ENCODE measurements at regions not wholly inside any gene's neighbourhood (a gene's known extent, or its start where the extent isn't known, plus 50 kb on each side); places are given as distances from the start of the nearest gene placed in this dataset.

DNA sequence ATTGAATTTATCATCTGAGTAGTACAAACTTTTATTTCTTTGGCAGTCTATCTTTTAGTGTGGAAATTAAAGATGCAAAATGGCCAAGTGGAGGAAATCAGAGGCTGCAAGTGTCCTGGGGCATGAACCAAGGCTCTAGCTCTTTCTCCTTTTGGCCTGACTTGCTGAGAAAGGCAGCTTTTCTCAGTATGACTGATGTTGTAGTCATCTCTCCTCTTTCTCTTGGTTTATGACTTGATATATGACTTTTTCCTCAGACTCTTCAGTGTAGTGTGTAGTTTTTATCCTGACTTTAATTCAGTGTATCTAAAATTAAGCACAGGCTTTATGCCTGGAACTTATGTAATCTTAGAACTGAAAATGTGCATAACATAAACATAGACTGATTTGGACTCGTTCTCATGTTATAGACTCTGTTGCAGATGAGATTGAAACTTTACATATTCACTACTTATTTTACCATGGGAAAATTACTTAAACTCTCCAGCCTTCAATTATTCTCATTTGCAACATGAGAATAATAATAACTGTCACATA is 65.7 kb downstream of the SLITRK5 start:
- no peak overlapping the region for H3K4me3 Mint-ChIP-seq
- no peaks in the 10 kb centered on the region for H3K36me3 Mint-ChIP-seq
- DNase-seq (ENCODE audit: low spot score) (no peak), ATAC-seq (no peak)
- H3K27ac Mint-ChIP-seq, result no peak overlapping the region
- peaks cover 6% of the 10 kb centered on the region for H3K9me3 Mint-ChIP-seq
- H3K27me3 Mint-ChIP-seq, result no peaks in the 10 kb centered on the region
- no peaks in the 10 kb centered on the region for H3K4me1 Mint-ChIP-seq (ENCODE audit: low read depth in 2 of 2)

DNA sequence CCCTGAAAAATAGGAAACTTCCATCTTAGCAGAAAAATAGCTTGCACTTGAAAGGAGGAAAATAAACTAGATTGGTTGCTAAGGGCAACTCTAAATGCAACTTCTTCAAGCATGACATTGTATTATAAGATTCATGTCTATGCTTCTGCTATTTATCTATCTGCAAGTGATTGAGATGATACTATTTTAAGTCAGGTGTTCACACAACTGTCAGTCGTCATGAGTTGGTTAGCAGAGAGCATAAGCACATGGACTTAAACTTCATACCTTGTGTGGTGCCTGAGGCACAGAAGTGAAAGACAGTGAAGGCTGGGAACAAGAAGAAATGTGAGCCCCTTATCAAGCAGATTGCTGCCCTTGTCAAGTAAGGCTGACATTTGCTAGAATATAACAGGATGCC is 82.9 kb downstream of the SLITRK5 start:
- no peak overlapping the region for H3K27ac Mint-ChIP-seq
- H3K9me3 Mint-ChIP-seq, result no peaks in the 10 kb centered on the region
- ATAC-seq (no peak), DNase-seq (ENCODE audit: low spot score) (no peak)
- no peaks in the 10 kb centered on the region for H3K4me1 Mint-ChIP-seq (ENCODE audit: low read depth in 2 of 2)
- no peaks in the 10 kb centered on the region for H3K27me3 Mint-ChIP-seq
- no peaks in the 10 kb centered on the region for H3K36me3 Mint-ChIP-seq
- H3K4me3 Mint-ChIP-seq, result no peak overlapping the region

DNA sequence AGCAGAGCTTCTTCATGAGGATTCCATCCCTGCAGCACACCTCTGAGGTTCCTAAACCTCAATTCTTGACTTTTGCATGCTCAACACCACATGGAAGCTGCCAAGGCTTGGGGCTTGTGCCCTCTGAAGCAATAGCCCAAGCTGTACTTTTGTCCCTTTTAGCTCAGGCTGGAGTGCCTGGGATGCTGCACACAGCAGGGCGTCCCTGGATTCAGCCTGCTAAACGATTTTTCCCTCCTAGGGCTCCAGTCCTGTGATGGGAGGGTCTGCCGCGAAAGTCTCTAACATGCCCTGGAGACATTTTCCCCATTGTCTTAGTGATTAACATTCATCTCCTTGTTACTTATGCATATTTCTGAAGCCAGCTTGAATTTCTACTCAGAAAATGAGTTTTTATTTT is 98.3 kb downstream of the SLITRK5 start:
- Mint-ChIP-seq H3K27ac (no peak overlapping the region), H3K4me1 (ENCODE audit: low read depth in 2 of 2) (no peaks in the 10 kb centered on the region), H3K4me3 (no peak overlapping the region), H3K36me3 (no peaks in the 10 kb centered on the region), H3K27me3 (no peaks in the 10 kb centered on the region), H3K9me3 (peaks cover 5% of the 10 kb centered on the region)
- no peak for DNase-seq (ENCODE audit: low spot score)
- no peak for ATAC-seq

DNA sequence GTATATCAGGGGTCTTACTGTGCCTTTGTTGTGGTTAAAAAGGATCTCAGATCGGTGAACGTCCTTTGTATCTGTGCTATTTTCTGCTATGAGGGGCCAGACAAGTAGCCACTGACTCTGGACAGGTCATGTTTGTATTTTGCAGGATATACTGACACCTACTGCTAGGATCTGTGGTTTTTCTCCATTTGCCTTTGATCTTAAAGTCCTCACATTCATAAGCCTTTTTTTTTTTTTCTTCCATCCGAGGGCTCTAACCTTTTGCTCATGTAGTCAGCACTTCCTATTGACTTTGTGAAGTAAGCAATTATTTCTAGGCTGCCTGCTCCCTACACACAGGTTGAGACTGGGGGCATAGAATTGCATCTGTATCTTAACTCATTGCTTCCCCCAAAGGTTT is 106.2 kb downstream of the SLITRK5 start:
- no peak for DNase-seq (ENCODE audit: low spot score)
- ATAC-seq, result no peak
- no peaks in the 10 kb centered on the region for H3K36me3 Mint-ChIP-seq
- no peaks in the 10 kb centered on the region for H3K4me1 Mint-ChIP-seq (ENCODE audit: low read depth in 2 of 2)
- no peak overlapping the region for H3K27ac Mint-ChIP-seq
- H3K27me3 Mint-ChIP-seq, result no peaks in the 10 kb centered on the region
- no peaks in the 10 kb centered on the region for H3K9me3 Mint-ChIP-seq
- no peak overlapping the region for H3K4me3 Mint-ChIP-seq

DNA sequence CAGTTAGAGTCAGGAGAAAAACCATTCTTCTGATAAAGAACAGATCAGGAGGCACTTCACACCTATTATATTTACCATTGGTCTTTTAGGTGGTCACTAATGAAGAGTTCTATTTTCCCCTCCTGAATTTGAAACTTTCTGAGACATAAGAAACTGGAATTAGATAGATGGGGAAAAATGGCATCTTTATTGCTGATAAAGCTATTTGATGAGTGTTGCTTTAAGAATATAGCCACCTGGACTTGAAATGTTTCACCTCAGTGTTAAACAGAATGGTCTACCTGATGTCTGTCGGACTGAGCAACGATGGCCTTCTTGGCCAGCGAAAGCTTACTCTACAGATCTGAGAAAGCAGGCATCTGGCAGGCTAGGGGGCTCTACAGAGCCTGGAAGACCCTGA is 107.0 kb downstream of the SLITRK5 start:
- no peaks in the 10 kb centered on the region for H3K27me3 Mint-ChIP-seq
- no peaks in the 10 kb centered on the region for H3K36me3 Mint-ChIP-seq
- H3K4me1 Mint-ChIP-seq (ENCODE audit: low read depth in 2 of 2), result no peaks in the 10 kb centered on the region
- H3K4me3 Mint-ChIP-seq, result no peak overlapping the region
- no peak for DNase-seq (ENCODE audit: low spot score)
- no peaks in the 10 kb centered on the region for H3K9me3 Mint-ChIP-seq
- no peak overlapping the region for H3K27ac Mint-ChIP-seq
- no peak for ATAC-seq

DNA sequence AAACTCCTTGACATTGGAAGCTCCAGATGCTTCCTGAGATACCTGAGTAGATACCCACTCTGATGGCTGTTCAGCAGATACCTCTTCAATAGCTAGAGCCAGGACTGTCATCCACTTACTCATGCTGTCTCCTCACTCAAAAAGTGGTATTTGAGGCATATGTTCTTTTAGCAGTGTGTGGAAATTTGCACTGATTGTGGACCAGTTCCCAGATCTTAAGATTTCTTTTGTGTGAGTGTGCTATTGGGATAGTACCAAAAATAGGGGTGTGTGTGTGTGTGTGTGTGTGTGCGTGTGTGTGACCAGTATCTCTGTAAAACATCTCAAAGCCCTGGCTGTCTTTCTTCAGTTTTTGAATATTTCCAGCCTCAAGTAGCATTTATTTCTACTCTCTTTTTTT is 108.3 kb downstream of the SLITRK5 start:
- DNase-seq (ENCODE audit: low spot score) (no peak), ATAC-seq (no peak)
- Mint-ChIP-seq H3K4me3 (no peak overlapping the region), H3K4me1 (ENCODE audit: low read depth in 2 of 2) (no peaks in the 10 kb centered on the region), H3K27ac (no peak overlapping the region), H3K36me3 (no peaks in the 10 kb centered on the region), H3K27me3 (no peaks in the 10 kb centered on the region), H3K9me3 (no peaks in the 10 kb centered on the region)

DNA sequence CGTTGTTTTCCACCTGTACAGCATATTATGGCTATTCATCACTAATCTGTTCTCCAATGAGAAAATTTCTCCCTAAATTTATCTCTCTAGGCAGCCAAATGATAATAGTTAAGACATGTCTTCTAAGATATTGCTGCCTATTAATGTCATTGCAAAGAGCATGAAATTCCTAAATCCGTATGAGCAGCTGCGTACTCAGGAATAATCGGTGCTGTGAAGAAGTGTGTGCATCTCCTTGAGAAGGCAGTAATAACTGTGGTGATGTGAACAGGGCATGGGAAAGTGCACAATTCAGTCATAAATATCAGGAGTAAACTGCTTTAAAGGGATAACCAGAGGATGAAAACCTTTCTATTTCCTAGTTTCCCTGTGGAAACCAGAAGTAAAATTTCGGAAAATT is 112.2 kb downstream of the SLITRK5 start:
- Mint-ChIP-seq H3K4me1 (ENCODE audit: low read depth in 2 of 2) (no peaks in the 10 kb centered on the region), H3K27ac (no peak overlapping the region), H3K36me3 (no peaks in the 10 kb centered on the region), H3K27me3 (no peaks in the 10 kb centered on the region), H3K9me3 (no peaks in the 10 kb centered on the region), H3K4me3 (no peak overlapping the region)
- no peak for DNase-seq (ENCODE audit: low spot score)
- no peak for ATAC-seq

DNA sequence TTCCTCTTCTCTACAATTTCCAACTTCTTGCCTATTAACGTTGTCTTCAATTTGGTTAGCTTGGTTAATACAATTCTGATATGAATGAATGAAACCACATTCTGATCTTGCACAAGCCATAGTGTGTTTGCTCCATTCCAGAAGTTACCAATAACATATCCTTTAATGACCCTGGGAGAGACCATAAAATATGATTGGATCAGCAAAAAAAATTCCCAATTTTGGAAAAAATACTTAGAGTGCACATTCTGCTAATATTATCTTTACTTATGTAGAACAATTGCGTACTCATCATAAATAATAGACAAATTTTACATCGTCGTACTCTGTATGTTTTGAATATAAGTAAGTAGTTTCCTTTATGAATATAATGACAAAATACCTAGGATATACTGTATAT is 117.2 kb downstream of the SLITRK5 start:
- H3K9me3 Mint-ChIP-seq, result no peaks in the 10 kb centered on the region
- DNase-seq (ENCODE audit: low spot score) (no peak), ATAC-seq (no peak)
- no peaks in the 10 kb centered on the region for H3K27me3 Mint-ChIP-seq
- no peak overlapping the region for H3K4me3 Mint-ChIP-seq
- H3K36me3 Mint-ChIP-seq, result no peaks in the 10 kb centered on the region
- H3K27ac Mint-ChIP-seq, result no peak overlapping the region
- H3K4me1 Mint-ChIP-seq (ENCODE audit: low read depth in 2 of 2), result no peaks in the 10 kb centered on the region

DNA sequence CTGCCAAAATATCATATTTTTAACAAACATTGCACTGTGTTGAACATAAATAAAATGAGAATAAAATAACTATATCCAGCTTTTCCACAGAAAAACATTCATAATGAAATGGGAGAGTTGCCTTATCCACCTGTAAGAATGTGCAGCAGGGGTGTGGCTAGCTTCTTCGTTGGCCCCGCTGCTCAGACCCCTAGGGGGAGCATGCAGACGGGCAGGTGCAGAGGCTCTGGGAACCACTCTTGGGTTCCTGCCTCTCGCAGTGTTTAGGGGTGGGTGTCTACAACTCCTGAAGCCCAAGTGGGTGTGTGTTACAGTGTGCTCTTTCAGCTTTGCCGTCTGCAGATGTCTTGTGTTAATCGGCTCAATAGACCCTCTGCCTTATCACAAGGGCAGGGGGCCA is 121.7 kb downstream of the SLITRK5 start:
- peaks cover 4% of the 10 kb centered on the region for H3K9me3 Mint-ChIP-seq
- no peaks in the 10 kb centered on the region for H3K36me3 Mint-ChIP-seq
- ATAC-seq, result no peak
- no peak for DNase-seq (ENCODE audit: low spot score)
- no peak overlapping the region for H3K27ac Mint-ChIP-seq
- H3K27me3 Mint-ChIP-seq, result no peaks in the 10 kb centered on the region
- no peak overlapping the region for H3K4me3 Mint-ChIP-seq
- H3K4me1 Mint-ChIP-seq (ENCODE audit: low read depth in 2 of 2), result no peaks in the 10 kb centered on the region

DNA sequence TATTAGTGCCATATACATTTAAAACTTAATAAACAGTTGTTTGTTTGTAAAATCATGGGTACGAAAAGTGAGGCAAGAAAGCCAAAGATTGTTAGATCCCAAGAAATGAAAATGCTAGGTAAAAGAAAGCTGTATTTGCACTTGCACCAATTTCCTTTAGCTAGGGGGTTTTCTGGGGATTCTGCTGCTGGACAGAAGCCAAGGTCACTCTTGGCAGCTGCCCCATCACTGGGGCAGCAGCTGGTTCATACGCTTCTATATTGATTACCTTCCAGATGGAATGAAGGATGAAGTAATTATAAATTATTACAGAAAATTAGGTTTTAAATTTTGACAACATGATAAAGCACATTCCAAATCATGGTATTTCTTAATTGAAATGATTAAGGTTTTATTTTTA is 127.4 kb downstream of the SLITRK5 start:
- no peak overlapping the region for H3K4me3 Mint-ChIP-seq
- ATAC-seq, result no peak

DNA sequence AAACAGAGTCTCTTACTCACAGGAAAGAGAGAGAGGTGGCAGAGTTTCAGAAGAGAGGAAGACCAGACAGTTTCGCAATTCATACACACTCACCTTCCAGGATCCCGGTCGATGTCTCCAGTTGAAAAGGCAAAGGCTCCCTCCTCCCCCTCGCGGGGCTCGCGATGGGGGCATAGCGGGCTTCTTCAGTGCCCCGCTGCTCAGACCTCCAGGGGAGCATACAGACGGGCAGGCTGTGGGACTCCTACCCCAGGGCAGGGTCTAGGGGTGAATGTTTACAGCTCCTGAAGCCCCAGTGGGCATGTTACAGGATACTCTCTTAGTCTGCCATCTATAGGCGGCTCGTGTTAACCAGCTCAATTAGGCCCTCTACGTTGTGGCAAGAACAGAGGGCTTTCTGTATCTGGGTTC is 139.2 kb downstream of the SLITRK5 start:
- H3K36me3 Mint-ChIP-seq, result no peaks in the 10 kb centered on the region

More for the DNA sequence above, 127.4 kb downstream of the SLITRK5 start:
- Mint-ChIP-seq H3K4me1 (ENCODE audit: low read depth in 2 of 2) (no peaks in the 10 kb centered on the region), H3K27me3 (no peaks in the 10 kb centered on the region), H3K27ac (no peak overlapping the region), H3K36me3 (no peaks in the 10 kb centered on the region), H3K9me3 (peaks cover 4% of the 10 kb centered on the region)
- no peak for DNase-seq (ENCODE audit: low spot score)

DNA sequence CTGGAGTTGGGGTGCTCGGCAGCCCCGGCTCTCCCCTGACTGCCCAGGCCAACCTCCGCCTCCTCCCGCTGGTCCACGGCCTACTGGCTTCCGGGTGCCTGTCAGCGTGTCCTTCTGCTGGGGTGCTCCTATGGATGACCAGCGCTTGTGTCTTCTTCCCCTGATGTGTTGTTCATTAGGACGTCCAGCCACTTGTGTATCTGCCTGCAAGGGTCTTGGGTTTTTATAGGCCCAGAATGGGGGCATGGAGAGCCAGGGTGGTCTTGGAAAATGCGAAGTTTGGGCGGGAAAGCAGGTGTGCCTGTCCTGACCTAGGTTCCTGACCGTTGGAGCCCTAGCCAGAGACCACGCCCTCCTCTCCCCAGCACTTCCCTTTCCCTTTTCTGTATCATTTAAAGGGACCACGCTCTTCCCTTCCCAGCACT is 139.8 kb downstream of the SLITRK5 start:
- no peak overlapping the region for H3K4me3 Mint-ChIP-seq

More for the DNA sequence above, 139.2 kb downstream of the SLITRK5 start:
- no peaks in the 10 kb centered on the region for H3K4me1 Mint-ChIP-seq (ENCODE audit: low read depth in 2 of 2)
- H3K27ac Mint-ChIP-seq, result no peak overlapping the region
- ATAC-seq, result no peak
- no peak overlapping the region for H3K4me3 Mint-ChIP-seq
- H3K9me3 Mint-ChIP-seq, result peaks cover 2% of the 10 kb centered on the region
- no peaks in the 10 kb centered on the region for H3K27me3 Mint-ChIP-seq
- DNase-seq (ENCODE audit: low spot score), result no peak

DNA sequence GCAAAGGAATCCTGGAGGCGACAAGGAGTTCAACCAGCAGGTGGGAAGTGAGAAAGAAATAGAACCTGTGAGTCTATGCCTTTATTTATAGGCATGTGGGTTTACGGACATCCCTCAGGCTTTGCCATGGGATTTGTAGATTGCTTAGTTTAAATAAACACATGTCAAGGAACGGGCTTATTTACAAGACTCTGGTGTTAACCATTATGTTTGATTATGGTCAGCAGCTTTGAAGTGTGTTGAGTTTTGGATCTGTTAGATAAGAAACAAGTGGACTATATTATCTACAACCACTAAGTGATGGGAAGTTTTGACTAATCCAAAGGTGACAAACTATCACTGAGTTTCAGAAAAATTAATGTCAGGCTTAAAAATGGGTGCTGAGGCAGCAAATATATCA is 143.2 kb downstream of the SLITRK5 start:
- Mint-ChIP-seq H3K4me3 (no peak overlapping the region), H3K4me1 (ENCODE audit: low read depth in 2 of 2) (no peaks in the 10 kb centered on the region), H3K9me3 (peaks cover 2% of the 10 kb centered on the region), H3K36me3 (no peaks in the 10 kb centered on the region), H3K27me3 (no peaks in the 10 kb centered on the region), H3K27ac (no peak overlapping the region)
- ATAC-seq (no peak), DNase-seq (ENCODE audit: low spot score) (no peak)

More for the DNA sequence above, 139.8 kb downstream of the SLITRK5 start:
- H3K27ac Mint-ChIP-seq, result no peak overlapping the region
- no peaks in the 10 kb centered on the region for H3K36me3 Mint-ChIP-seq
- no peaks in the 10 kb centered on the region for H3K27me3 Mint-ChIP-seq
- peaks cover 2% of the 10 kb centered on the region for H3K9me3 Mint-ChIP-seq
- H3K4me1 Mint-ChIP-seq (ENCODE audit: low read depth in 2 of 2), result no peaks in the 10 kb centered on the region
- ATAC-seq (no peak), DNase-seq (ENCODE audit: low spot score) (no peak)

DNA sequence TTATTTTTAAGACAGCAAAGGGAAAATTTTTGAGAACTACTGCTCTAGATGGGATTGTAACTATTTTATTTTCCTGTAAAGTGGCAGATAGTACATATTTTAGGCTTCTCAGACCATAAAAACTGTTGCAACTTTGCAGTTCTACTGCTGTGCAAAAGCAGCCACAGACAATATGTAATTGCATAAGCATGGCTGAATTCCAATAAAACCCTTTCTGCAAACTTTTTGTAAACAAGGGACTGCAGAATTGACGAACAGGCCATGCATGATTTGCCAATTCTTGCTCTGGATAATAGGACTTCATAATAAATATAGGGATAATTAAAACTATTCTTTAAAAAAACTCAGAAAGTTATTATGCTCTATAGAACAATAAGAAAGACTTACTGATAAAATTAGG is 149.1 kb downstream of the SLITRK5 start:
- no peaks in the 10 kb centered on the region for H3K36me3 Mint-ChIP-seq
- H3K4me1 Mint-ChIP-seq (ENCODE audit: low read depth in 2 of 2), result no peaks in the 10 kb centered on the region
- no peak overlapping the region for H3K27ac Mint-ChIP-seq
- no peak overlapping the region for H3K4me3 Mint-ChIP-seq
- DNase-seq (ENCODE audit: low spot score) (no peak), ATAC-seq (no peak)
- H3K9me3 Mint-ChIP-seq, result peaks cover 4% of the 10 kb centered on the region
- no peaks in the 10 kb centered on the region for H3K27me3 Mint-ChIP-seq

DNA sequence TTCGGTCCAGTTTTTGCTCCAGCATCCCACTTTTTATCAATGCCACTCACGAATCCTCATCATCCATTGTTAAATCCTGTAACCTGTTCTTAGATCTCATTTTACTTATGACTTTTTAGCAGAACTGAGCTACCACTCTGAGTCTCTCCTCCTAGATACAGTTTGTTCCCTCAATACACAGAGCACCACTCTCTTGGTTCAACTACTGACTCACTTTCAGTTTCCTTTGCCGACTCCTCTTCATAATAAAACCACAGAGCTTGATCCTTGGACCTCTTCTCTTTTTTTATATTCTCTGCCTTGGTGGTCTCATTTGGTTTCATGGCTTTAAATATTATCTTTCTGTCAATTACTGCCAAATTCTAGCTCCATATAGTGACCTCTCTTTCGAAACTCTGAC is 150.3 kb downstream of the SLITRK5 start:
- no peak for DNase-seq (ENCODE audit: low spot score)
- Mint-ChIP-seq H3K27ac (no peak overlapping the region), H3K27me3 (no peaks in the 10 kb centered on the region), H3K36me3 (no peaks in the 10 kb centered on the region), H3K4me3 (no peak overlapping the region), H3K4me1 (ENCODE audit: low read depth in 2 of 2) (no peaks in the 10 kb centered on the region), H3K9me3 (peaks cover 4% of the 10 kb centered on the region)
- ATAC-seq, result no peak

Data from natural killer cell treated with Interleukin-12 subunit alpha and Interleukin-12 subunit beta and Interleukin-15 and Interleukin-18, amount 100 ng/mL, for 72 hours (primary cell).